ENCODE measurements at regions not wholly inside any gene's neighbourhood (a gene's known extent, or its start where the extent isn't known, plus 50 kb on each side); places are given as distances from the start of the nearest gene placed in this dataset.

GRCh38 chr5:172573986-172574870, 66.8 kb upstream of the NEURL1B start:
- H3K4me3 ChIP-seq (ENCODE audit: low read depth, low read length): no peak overlapping the region
- TF ChIP-seq, protein P1, sequence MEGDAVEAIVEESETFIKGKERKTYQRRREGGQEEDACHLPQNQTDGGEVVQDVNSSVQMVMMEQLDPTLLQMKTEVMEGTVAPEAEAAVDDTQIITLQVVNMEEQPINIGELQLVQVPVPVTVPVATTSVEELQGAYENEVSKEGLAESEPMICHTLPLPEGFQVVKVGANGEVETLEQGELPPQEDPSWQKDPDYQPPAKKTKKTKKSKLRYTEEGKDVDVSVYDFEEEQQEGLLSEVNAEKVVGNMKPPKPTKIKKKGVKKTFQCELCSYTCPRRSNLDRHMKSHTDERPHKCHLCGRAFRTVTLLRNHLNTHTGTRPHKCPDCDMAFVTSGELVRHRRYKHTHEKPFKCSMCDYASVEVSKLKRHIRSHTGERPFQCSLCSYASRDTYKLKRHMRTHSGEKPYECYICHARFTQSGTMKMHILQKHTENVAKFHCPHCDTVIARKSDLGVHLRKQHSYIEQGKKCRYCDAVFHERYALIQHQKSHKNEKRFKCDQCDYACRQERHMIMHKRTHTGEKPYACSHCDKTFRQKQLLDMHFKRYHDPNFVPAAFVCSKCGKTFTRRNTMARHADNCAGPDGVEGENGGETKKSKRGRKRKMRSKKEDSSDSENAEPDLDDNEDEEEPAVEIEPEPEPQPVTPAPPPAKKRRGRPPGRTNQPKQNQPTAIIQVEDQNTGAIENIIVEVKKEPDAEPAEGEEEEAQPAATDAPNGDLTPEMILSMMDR (IDR thresholded peaks at IDR 0.05; ENCODE audit: low read depth, low read length): no peak

DNA sequence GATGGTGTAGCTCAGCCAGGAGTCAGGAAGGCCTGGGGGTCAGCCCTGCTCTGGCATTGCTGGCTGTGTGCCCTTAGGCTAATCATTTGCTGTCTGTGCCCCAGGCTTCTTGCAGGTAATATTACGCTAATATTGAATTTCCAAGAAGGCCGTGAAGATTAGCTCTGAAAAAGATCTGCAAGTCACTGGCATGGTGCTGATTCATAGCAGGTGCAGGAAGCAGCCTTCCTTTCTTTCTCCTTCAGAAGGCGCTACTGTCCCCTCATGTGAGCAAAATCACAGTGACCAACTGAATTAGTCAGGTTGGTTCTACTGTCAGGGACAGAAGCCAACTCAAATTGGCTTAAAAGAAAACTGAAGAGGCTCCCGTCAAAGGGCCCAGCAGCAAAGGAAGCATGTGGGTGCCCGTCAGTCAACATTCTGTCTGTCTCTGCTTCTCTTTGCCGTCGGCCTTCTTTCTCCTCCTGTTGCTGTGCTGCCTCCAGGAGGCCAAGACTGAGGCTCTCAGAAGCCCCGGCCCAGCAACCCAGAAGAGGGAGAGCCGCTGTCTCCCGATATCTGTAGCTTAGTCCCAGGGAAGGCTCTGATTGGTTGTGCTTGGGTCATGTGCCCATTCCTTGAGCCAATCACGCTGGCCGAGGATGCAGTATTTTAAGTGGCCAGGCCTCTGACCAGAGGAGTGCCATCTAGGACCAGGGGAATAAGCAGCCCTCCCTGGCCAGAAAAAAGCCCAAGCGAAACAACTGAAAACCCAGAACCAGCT, 67.8 kb upstream of the NEURL1B start:
- TF ChIP-seq, protein P1 (IDR thresholded peaks at IDR 0.05; ENCODE audit: low read depth, low read length): no peak
- no peak overlapping the region for H3K4me3 ChIP-seq (ENCODE audit: low read depth, low read length)

DNA sequence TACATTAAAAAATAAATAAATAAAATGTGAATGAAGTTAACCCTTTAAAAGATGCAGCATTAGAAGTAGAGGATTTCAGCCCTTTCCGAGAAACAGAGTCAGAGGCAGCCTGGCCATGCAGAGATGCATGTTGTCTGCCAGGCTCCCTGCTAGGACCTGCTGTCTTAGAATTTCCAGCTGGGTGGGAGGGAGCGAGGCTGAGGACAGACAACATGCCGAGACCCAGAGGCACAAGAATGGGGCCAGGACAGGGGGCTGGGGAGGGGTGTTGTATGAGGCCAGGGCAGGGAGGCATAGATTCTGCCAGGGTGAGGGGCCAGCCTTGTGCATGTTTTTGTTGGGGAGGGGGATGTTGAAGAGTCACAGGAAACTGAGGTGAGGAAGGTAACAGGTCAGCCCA, 68.6 kb upstream of the NEURL1B start:
- TF ChIP-seq, protein P1 (IDR thresholded peaks at IDR 0.05; ENCODE audit: low read depth, low read length): no peak
- no peak overlapping the region for H3K4me3 ChIP-seq (ENCODE audit: low read depth, low read length)

DNA sequence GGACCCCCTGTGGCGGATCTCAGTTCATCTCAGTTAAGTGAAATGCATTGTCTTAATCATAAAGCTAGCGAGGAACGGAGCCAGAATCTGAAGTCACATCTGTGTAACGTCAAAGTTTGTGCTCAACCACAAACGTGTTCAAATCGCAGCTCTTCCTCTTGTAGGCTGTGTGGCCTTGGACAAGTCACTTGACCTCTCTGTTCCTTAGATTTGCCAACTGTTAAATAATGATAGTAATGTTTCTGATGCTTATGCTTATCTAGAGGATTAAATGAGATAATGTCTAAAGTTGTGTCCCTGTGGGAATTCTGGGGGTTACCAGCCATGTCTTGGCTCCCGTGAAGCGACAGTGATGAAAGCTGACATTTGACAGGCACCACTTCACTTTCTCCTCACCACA, 69.2 kb upstream of the NEURL1B start:
- no peak overlapping the region for H3K4me3 ChIP-seq (ENCODE audit: low read depth, low read length)
- TF ChIP-seq, protein P1 (IDR thresholded peaks at IDR 0.05; ENCODE audit: low read depth, low read length): no peak

GRCh38 chr5:172571413-172571812, 69.7 kb upstream of the NEURL1B start:
- TF ChIP-seq, protein P1 (IDR thresholded peaks at IDR 0.05; ENCODE audit: low read depth, low read length): no peak
- H3K4me3 ChIP-seq (ENCODE audit: low read depth, low read length): no peak overlapping the region

- TF ChIP-seq, protein P1 (IDR thresholded peaks at IDR 0.05; ENCODE audit: low read depth, low read length): no peak
Measured at GRCh38 chr5:172570594-172571334, 70.3 kb upstream of the NEURL1B start.

More at GRCh38 chr5:172570594-172571334, 70.3 kb upstream of the NEURL1B start:
- no peak overlapping the region for H3K4me3 ChIP-seq (ENCODE audit: low read depth, low read length)
